WTC11 (cell line): ENCODE measurements at regions not wholly inside any gene's neighbourhood (a gene's known extent, or its start where the extent isn't known, plus 50 kb on each side); places are given as distances from the start of the nearest gene placed in this dataset.

ENCODE experiments used
- ATAC-seq: fragments of 200-7000 bp; cut with Tn5 transposase; 2 replicates; pipeline ENCODE4 v1.10.0; 2021; ENCODE audit warnings: mild to moderate bottlenecking, moderate library complexity
- CTCF ChIA-PET: fragments of 300-600 bp; sonication (Branson Sonifier 250); formaldehyde crosslinking; loops from one replicate; lab custom pipeline; 2021; ENCODE audit warnings: antibody characterized with exemption; lab: Charles Lee
- POLR2A ChIA-PET: fragments of 350-600 bp; sonication (Branson Sonifier 250); formaldehyde crosslinking; loops from one replicate; lab custom pipeline; 2021; ENCODE audit warnings: antibody characterized with exemption; lab: Charles Lee
- DNase-seq: peaks from one replicate; pipeline ENCODE4 v3.0.0; 2021; ENCODE audit warnings: low spot score
- H3K27ac Mint-ChIP-seq: 2 replicates; pipeline ENCODE4 v1.8.0; 2021; ENCODE audit warnings: mixed read lengths
- H3K27me3 Mint-ChIP-seq: 2 replicates; pipeline ENCODE4 v1.8.0; 2021; ENCODE audit warnings: low read depth, mild to moderate bottlenecking, moderate library complexity, mixed read lengths
- H3K36me3 Mint-ChIP-seq: 2 replicates; pipeline ENCODE4 v1.8.0; 2021; ENCODE audit warnings: mixed read lengths
- H3K4me1 Mint-ChIP-seq: 2 replicates; pipeline ENCODE4 v1.8.0; 2022; ENCODE audit warnings: mixed read lengths
- H3K4me3 Mint-ChIP-seq: 2 replicates; pipeline ENCODE4 v1.8.0; 2021; ENCODE audit warnings: mild to moderate bottlenecking, moderate library complexity, mixed read lengths
- H3K9me3 Mint-ChIP-seq: 2 replicates; pipeline ENCODE4 v1.8.0; 2021; ENCODE audit warnings: mixed read lengths
- EMX1 ChIP-seq: fragments of 250-450 bp; sonication (Bioruptor Pico); IDR thresholded peaks from 2 replicates; pipeline ENCODE4 v1.8.0; 2021; ENCODE audit warnings: mild to moderate bottlenecking
- ETV6 ChIP-seq: sonication (generic); formaldehyde crosslinking; IDR thresholded peaks from 2 replicates; pipeline ENCODE4 v1.8.1; 2022; ENCODE audit warnings: mild to moderate bottlenecking, missing genetic modification reagents
- FOXJ3 ChIP-seq: sonication (generic); formaldehyde crosslinking; IDR thresholded peaks from 2 replicates; pipeline ENCODE4 v1.9.0; 2021; ENCODE audit warnings: missing genetic modification reagents, mild to moderate bottlenecking, borderline replicate concordance
- FOXK1 ChIP-seq: sonication (generic); formaldehyde crosslinking; IDR thresholded peaks from 2 replicates; pipeline ENCODE4 v1.8.0; 2022; ENCODE audit warnings: mild to moderate bottlenecking, moderate library complexity, missing genetic modification reagents
- FOXP1 ChIP-seq: sonication (generic); formaldehyde crosslinking; IDR thresholded peaks from 2 replicates; pipeline ENCODE4 v1.8.0; 2022; ENCODE audit warnings: missing genetic modification reagents, mild to moderate bottlenecking, moderate library complexity, borderline replicate concordance
- IRF2 ChIP-seq: sonication (generic); formaldehyde crosslinking; IDR thresholded peaks from 2 replicates; pipeline ENCODE4 v1.8.0; 2022; ENCODE audit warnings: low read depth, missing genetic modification reagents, borderline replicate concordance
- MLX ChIP-seq: sonication (generic); formaldehyde crosslinking; IDR thresholded peaks from 2 replicates; pipeline ENCODE4 v1.8.1; 2023; ENCODE audit warnings: mild to moderate bottlenecking, missing genetic modification reagents, moderate library complexity
- MYBL2 ChIP-seq: sonication (generic); formaldehyde crosslinking; IDR thresholded peaks from 2 replicates; pipeline ENCODE4 v1.8.1; 2023; ENCODE audit warnings: mild to moderate bottlenecking, moderate library complexity, missing genetic modification reagents
- NR1H2 ChIP-seq: sonication (generic); formaldehyde crosslinking; IDR thresholded peaks from 2 replicates; pipeline ENCODE4 v1.9.0; 2021; ENCODE audit warnings: mild to moderate bottlenecking, moderate library complexity, missing genetic modification reagents
- OVOL2 ChIP-seq: fragments of 250-450 bp; sonication (Bioruptor Pico); IDR thresholded peaks from 2 replicates; pipeline ENCODE4 v1.9.0; 2021; ENCODE audit warnings: mild to moderate bottlenecking, borderline replicate concordance
- SOX15 ChIP-seq: fragments of 250-450 bp; sonication (Bioruptor Pico); IDR thresholded peaks from 2 replicates; pipeline ENCODE4 v1.9.0; 2021; ENCODE audit warnings: mild to moderate bottlenecking
- ZMAT4 ChIP-seq: fragments of 250-450 bp; sonication (Bioruptor Pico); IDR thresholded peaks from 2 replicates; pipeline ENCODE4 v1.9.0; 2021; ENCODE audit warnings: mild to moderate bottlenecking
- ZNF532 ChIP-seq: fragments of 250-450 bp; sonication (Bioruptor Pico); IDR thresholded peaks from 2 replicates; pipeline ENCODE4 v1.9.0; 2021; ENCODE audit warnings: mild to moderate bottlenecking, borderline replicate concordance
- TF ChIP-seq, protein P1 (sequence below): sonication (generic); formaldehyde crosslinking; IDR thresholded peaks from 2 replicates; pipeline ENCODE4 v1.8.0; 2023; ENCODE audit warnings: missing genetic modification reagents, mild to moderate bottlenecking, borderline replicate concordance
- TF ChIP-seq, protein P2 (sequence below): fragments of 250-450 bp; sonication (Bioruptor Pico); IDR thresholded peaks from 2 replicates; pipeline ENCODE4 v2.1.2; 2022; ENCODE audit warnings: mild to moderate bottlenecking, moderate library complexity

GRCh38 chr10:129126982-129127381 lies 340.1 kb upstream of the MGMT start:
- TF ChIP-seq, protein P1, sequence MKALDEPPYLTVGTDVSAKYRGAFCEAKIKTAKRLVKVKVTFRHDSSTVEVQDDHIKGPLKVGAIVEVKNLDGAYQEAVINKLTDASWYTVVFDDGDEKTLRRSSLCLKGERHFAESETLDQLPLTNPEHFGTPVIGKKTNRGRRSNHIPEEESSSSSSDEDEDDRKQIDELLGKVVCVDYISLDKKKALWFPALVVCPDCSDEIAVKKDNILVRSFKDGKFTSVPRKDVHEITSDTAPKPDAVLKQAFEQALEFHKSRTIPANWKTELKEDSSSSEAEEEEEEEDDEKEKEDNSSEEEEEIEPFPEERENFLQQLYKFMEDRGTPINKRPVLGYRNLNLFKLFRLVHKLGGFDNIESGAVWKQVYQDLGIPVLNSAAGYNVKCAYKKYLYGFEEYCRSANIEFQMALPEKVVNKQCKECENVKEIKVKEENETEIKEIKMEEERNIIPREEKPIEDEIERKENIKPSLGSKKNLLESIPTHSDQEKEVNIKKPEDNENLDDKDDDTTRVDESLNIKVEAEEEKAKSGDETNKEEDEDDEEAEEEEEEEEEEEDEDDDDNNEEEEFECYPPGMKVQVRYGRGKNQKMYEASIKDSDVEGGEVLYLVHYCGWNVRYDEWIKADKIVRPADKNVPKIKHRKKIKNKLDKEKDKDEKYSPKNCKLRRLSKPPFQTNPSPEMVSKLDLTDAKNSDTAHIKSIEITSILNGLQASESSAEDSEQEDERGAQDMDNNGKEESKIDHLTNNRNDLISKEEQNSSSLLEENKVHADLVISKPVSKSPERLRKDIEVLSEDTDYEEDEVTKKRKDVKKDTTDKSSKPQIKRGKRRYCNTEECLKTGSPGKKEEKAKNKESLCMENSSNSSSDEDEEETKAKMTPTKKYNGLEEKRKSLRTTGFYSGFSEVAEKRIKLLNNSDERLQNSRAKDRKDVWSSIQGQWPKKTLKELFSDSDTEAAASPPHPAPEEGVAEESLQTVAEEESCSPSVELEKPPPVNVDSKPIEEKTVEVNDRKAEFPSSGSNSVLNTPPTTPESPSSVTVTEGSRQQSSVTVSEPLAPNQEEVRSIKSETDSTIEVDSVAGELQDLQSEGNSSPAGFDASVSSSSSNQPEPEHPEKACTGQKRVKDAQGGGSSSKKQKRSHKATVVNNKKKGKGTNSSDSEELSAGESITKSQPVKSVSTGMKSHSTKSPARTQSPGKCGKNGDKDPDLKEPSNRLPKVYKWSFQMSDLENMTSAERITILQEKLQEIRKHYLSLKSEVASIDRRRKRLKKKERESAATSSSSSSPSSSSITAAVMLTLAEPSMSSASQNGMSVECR (CRISPR knock-in tag), result no peak
- no peak for TF ChIP-seq NR1H2 (CRISPR knock-in tag)
- TF ChIP-seq FOXP1 (CRISPR knock-in tag), result no peak
- no peak for TF ChIP-seq OVOL2 (CRISPR knock-in tag)
- no peak for TF ChIP-seq ETV6 (CRISPR knock-in tag)
- TF ChIP-seq MLX (CRISPR knock-in tag), result no peak
- no peak for TF ChIP-seq FOXJ3 (CRISPR knock-in tag)
- TF ChIP-seq ZMAT4, result no peak
- TF ChIP-seq FOXK1 (CRISPR knock-in tag), result no peak
- no peak for TF ChIP-seq ZNF532
- TF ChIP-seq SOX15 (CRISPR knock-in tag), result no peak
- no peak for TF ChIP-seq MYBL2 (CRISPR knock-in tag)
- TF ChIP-seq IRF2, result no peak
- TF ChIP-seq EMX1 (CRISPR knock-in tag), result no peak
- TF ChIP-seq, protein P2, sequence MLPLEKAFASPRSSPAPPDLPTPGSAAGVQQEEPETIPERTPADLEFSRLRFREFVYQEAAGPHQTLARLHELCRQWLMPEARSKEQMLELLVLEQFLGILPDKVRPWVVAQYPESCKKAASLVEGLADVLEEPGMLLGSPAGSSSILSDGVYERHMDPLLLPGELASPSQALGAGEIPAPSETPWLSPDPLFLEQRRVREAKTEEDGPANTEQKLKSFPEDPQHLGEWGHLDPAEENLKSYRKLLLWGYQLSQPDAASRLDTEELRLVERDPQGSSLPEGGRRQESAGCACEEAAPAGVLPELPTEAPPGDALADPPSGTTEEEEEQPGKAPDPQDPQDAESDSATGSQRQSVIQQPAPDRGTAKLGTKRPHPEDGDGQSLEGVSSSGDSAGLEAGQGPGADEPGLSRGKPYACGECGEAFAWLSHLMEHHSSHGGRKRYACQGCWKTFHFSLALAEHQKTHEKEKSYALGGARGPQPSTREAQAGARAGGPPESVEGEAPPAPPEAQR (CRISPR knock-in tag), result no peak
- TF ChIP-seq, all 79 proteins: peak for 0
- ChIA-PET CTCF (interaction anchor here (0.6 kb wide), 1 partner anchor 209 kb away, joined by 3 read pairs; no protein-coding TSS in a partner anchor), POLR2A (interaction anchor here (0.6 kb wide), 1 partner anchor 137 kb away, joined by 6 read pairs; no protein-coding TSS in a partner anchor)
- Mint-ChIP-seq H3K27me3 (no peaks in the 10 kb centered on the region), H3K4me1 (peaks cover 7% of the 10 kb centered on the region; the same call in 1 of the 2 replicates), H3K9me3 (peaks cover 11% of the 10 kb centered on the region), H3K36me3 (peaks cover 8% of the 10 kb centered on the region), H3K27ac (no peak overlapping the region), H3K4me3 (no peak overlapping the region)
- no peak for ATAC-seq
- no peak for DNase-seq
